GM23248 (cell line): ENCODE measurements at regions not wholly inside any gene's neighbourhood (a gene's known extent, or its start where the extent isn't known, plus 50 kb on each side); places are given as distances from the start of the nearest gene placed in this dataset.

Experiments used
- EZH2 ChIP-seq: fragments of 200-600 bp; sonication (generic); IDR thresholded peaks from 2 replicates; pipeline ENCODE4 v1.6.1; 2018; ENCODE audit warnings: antibody characterized with exemption, mild to moderate bottlenecking; ENCODE audit not compliant: insufficient read depth, poor library complexity, severe bottlenecking
- EZH2phosphoT487 ChIP-seq: fragments of 200-600 bp; sonication (generic); IDR thresholded peaks from 2 replicates; pipeline ENCODE4 v1.6.1; 2018; ENCODE audit warnings: antibody characterized with exemption, moderate library complexity, mild to moderate bottlenecking, low read depth; ENCODE audit not compliant: insufficient read depth

DNA sequence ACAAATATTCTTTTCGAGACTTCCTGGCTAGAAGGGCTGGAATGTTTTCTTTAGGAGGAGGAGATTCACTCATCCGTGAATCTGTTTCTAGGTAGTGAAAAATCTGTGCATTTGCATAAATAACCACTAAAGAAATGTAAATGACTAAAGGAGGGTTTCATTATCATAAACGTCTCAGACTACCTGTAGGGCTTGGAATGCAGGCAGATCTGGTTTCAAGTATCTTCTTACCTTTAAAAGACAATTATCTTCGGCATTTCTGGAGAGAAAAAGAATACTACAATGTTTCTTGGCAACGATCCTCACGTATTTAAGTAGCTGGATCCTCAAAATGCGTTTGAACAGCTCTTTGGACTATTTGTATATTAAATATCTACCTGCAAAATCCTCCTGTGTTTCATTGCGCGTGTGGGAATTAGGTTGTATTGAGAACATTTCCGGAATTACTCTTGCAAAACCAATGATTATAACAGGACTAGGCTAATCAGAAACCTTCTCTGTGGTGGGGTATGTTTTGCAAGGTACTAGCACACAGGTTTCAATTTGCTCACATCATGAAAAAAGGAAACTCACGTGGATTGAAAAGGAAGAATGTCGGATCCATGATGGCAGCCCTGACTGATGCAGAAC is 291.1 kb upstream of the ARGLU1 start:
- TF ChIP-seq EZH2phosphoT487 (no peak), EZH2 (no peak)
